ENCODE measurements at regions not wholly inside any gene's neighbourhood (a gene's known extent, or its start where the extent isn't known, plus 50 kb on each side); places are given as distances from the start of the nearest gene placed in this dataset.

DNA sequence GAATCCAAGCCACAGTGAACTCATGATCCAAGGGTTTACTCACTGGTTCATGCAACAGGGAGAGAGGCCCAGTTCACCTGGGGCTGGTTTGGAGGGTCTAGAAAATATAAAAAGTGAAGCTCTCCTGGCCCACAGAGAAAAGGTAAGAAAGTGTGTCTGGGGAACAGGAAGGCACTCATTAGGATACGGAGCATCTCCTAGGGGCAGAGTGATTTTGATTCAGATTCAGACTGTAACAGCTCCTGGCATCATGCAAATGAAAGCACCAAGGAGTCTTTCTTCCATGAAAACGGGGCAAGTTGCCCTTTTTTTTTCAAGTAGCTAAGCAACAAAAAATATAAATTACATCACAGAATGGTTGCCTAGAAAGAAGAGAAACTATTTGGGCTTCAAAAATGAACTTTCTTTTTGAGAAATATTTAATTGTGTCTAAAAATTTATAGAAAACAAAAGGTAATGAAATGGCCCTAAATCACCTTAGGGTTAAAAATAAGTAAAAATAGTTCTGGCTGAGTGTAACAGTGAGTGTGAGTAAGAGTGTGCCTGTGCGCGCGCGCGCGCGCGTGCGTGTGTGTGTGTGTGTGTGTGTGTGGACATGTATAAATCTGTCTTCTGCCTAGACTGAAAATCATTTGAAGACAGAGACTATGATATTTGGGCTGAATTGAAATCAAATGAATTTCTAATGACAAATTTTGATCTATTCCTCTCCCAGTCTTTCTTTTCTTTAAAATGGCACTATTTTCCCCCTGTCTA lies 177.8 kb upstream of the ZNF462 start:
- DNase-seq = no peak
- H3K27ac Mint-ChIP-seq = no peak overlapping the region
- peaks cover 6% of the 10 kb centered on the region for H3K9me3 Mint-ChIP-seq
- no peak overlapping the region for H3K4me3 Mint-ChIP-seq
- H3K27me3 Mint-ChIP-seq = peaks cover 2% of the 10 kb centered on the region
- ATAC-seq = no peak
- no peaks in the 10 kb centered on the region for H3K4me1 Mint-ChIP-seq
- H3K36me3 Mint-ChIP-seq (ENCODE audit: low read depth) = no peaks in the 10 kb centered on the region

DNA sequence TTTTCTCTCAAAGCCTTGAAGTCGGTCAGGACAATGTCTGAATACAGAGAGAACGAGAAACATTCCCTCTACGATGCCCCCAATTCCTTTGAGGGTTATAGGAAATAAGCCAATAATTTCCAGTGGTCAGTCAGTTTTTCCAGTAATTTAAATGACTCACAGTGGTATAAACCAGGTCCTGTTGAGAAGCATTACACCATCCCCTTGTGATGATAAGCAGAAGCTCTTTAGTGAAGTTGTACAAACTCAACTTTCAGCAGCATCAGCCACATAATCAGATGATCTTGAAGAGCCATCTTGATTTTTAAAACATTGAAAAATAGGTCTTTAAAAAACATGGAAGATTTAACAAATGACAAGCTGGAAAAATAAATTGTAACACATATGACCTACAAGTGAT lies 173.9 kb upstream of the ZNF462 start:
- DNase-seq = no peak
- no peak for ATAC-seq
- Mint-ChIP-seq H3K27me3 (peaks cover 2% of the 10 kb centered on the region), H3K9me3 (no peaks in the 10 kb centered on the region), H3K36me3 (ENCODE audit: low read depth) (no peaks in the 10 kb centered on the region), H3K4me1 (no peaks in the 10 kb centered on the region), H3K27ac (no peak overlapping the region), H3K4me3 (no peak overlapping the region)

DNA sequence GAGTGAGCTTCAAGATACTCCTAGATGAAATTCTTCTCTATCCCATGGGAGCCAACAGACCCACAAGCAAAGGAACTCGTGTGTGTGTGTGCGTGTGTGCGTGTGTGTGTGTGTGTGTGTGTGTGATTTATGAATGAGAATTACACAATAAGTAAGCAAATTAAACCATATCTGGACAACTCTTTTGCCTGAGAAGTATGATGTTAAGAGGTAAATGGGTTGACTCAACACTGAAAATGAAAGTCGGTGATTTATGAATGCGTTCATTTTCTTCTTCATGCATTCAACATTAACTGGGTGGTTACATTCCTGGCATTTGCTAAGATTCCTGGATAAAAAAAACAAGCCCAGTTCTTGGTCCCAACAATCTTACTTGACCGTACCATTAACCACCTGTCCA lies 171.3 kb upstream of the ZNF462 start:
- no peaks in the 10 kb centered on the region for H3K36me3 Mint-ChIP-seq (ENCODE audit: low read depth)
- no peaks in the 10 kb centered on the region for H3K4me1 Mint-ChIP-seq
- no peaks in the 10 kb centered on the region for H3K27me3 Mint-ChIP-seq
- no peak overlapping the region for H3K27ac Mint-ChIP-seq
- H3K9me3 Mint-ChIP-seq = no peaks in the 10 kb centered on the region
- no peak for DNase-seq
- no peak overlapping the region for H3K4me3 Mint-ChIP-seq
- no peak for ATAC-seq

DNA sequence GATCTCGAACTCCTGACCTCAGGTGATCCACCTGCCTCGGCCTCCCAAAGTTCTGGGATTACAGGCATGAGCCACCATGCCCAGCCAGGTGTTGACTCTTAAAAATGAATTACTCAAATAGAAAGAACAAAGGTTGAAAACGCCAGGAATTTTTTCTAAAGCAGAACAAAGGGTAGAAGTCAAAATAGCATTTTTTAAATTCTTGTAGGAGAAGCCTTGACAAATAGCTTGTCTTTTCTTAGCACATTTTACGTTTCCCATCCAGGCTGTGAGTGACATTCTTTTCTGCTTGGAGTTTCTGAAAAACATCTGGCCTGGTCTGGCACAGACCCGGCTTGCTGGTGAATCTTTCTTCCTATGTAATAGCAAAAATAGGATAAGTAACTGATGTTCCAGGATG lies 169.4 kb upstream of the ZNF462 start:
- Mint-ChIP-seq H3K4me1 (no peaks in the 10 kb centered on the region), H3K27ac (no peak overlapping the region), H3K9me3 (no peaks in the 10 kb centered on the region), H3K36me3 (ENCODE audit: low read depth) (no peaks in the 10 kb centered on the region), H3K27me3 (no peaks in the 10 kb centered on the region), H3K4me3 (no peak overlapping the region)
- no peak for DNase-seq
- ATAC-seq = no peak

DNA sequence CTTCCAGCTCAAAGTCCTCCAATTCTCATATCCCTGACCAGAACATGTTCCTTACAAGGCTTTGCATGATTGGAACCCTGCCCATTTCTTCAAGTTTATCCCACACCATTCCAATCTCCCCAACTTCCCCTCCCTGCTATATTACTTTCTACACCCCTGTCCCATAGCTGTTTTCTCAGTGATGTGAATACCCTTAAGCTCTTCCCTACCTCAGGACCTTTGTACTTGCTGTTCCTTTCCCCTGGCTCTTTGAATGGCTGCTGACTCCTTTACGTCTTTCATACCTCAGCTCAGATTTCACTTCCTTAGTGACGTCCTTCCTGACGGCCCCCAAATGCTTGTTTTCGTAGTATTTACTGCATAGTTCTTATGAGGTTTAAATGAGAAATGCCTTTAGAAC lies 166.2 kb upstream of the ZNF462 start:
- Mint-ChIP-seq H3K4me1 (no peaks in the 10 kb centered on the region), H3K36me3 (ENCODE audit: low read depth) (no peaks in the 10 kb centered on the region), H3K27me3 (no peaks in the 10 kb centered on the region), H3K27ac (no peak overlapping the region), H3K4me3 (no peak overlapping the region), H3K9me3 (no peaks in the 10 kb centered on the region)
- ATAC-seq (no peak), DNase-seq (no peak)

DNA sequence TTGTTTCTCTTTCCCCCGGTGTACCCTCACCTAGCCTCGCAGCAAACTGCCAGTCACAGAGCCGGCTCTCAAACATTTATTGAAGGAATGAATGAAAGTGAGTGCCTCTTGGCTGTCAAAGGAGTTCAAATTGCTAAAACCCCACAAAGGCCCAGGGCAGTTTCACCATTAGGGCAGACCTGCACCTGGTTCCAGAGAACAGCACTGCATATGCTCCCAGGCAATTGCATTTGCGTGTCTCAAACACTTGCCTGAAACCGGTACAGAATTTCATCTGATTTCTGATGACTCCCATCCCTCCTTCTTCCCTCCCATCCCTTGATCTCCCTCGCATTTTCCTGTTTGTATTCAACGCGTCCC lies 165.6 kb upstream of the ZNF462 start:
- no peaks in the 10 kb centered on the region for H3K36me3 Mint-ChIP-seq (ENCODE audit: low read depth)

DNA sequence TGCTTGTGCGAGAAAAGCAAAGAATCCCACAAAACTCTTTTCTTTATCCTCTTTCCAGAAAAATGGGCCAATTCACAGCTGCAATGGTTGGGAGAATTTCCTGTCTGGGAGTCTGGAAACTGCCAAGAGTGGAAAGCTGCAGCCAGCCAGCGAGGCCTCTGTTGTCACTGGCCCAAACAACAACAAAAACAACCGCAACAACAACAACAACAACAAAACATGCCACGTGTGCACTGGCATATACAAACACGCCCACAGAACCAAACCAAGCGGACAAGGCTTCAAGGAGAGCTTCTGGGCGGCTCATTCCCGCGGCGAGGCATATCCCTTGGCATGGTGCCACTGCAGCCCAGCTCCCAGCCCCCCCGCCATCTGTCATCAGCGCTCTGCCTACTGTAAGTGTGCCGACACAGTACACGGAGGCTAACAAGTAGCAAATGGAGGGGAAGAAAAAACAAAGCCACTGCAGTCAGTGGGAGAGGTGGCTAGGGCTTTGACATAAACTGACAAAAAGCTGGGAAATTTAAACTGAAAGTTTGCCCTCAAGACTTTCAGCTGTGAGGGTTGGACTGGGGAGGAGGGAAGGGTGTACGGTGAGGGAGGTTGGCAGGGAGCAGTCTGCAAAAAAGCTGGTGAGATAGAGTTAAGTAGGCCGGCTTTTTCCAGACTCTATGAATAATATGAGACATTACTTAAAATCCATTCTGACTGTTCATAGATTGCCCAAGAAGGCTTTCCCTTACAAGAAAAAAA lies 165.0 kb upstream of the ZNF462 start:
- Mint-ChIP-seq H3K4me1 (no peaks in the 10 kb centered on the region), H3K4me3 (no peak overlapping the region), H3K27me3 (no peaks in the 10 kb centered on the region), H3K36me3 (ENCODE audit: low read depth) (no peaks in the 10 kb centered on the region), H3K27ac (no peak overlapping the region), H3K9me3 (no peaks in the 10 kb centered on the region)
- ATAC-seq (no peak), DNase-seq (no peak)

More for the DNA sequence above, 165.6 kb upstream of the ZNF462 start:
- no peak for ATAC-seq
- Mint-ChIP-seq H3K4me3 (no peak overlapping the region), H3K4me1 (no peaks in the 10 kb centered on the region), H3K27ac (no peak overlapping the region), H3K27me3 (no peaks in the 10 kb centered on the region), H3K9me3 (no peaks in the 10 kb centered on the region)
- no peak for DNase-seq

DNA sequence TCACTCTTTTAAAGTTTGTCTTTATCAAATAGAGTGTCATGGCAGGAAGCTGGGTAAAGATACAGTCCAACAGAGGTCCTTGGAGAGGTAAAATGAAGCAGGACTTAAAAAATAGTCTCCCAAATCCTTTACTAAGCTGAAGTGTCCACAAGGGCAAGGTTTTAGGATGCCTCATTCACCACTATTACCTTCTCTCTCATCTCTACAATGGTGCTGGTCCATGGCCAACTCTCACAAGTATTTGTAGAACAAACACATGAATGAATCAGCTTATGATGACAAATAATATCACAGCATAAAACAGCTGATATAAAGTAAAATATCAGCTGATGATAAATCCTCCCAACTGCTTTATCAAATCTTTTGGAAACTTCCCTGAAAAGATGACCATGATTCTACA lies 162.3 kb upstream of the ZNF462 start:
- Mint-ChIP-seq H3K27ac (no peak overlapping the region), H3K4me1 (no peaks in the 10 kb centered on the region), H3K27me3 (no peaks in the 10 kb centered on the region), H3K9me3 (peaks cover 5% of the 10 kb centered on the region), H3K4me3 (no peak overlapping the region), H3K36me3 (ENCODE audit: low read depth) (no peaks in the 10 kb centered on the region)
- no peak for DNase-seq
- no peak for ATAC-seq

DNA sequence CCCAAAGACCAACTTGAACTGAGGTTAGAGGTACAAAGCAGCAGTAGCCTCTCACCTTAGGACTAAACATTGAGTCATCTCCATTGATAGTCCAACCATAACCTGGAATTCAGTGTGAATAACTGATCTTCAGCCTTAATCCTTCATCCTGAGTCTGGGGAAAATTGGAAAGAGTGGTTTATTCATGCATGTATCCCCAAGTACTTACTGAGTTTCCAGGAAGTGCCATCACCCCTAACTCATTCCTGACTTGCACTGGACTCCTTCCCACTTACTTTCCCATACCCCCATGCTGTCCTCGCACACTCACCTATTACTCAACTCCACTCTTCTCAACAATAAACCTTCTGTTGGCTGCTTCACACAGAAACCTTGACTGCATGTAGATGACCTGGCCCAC lies 161.4 kb upstream of the ZNF462 start:
- Mint-ChIP-seq H3K4me3 (no peak overlapping the region), H3K27me3 (no peaks in the 10 kb centered on the region), H3K4me1 (no peaks in the 10 kb centered on the region), H3K27ac (no peak overlapping the region), H3K36me3 (ENCODE audit: low read depth) (no peaks in the 10 kb centered on the region), H3K9me3 (peaks cover 5% of the 10 kb centered on the region)
- ATAC-seq (no peak), DNase-seq (no peak)

DNA sequence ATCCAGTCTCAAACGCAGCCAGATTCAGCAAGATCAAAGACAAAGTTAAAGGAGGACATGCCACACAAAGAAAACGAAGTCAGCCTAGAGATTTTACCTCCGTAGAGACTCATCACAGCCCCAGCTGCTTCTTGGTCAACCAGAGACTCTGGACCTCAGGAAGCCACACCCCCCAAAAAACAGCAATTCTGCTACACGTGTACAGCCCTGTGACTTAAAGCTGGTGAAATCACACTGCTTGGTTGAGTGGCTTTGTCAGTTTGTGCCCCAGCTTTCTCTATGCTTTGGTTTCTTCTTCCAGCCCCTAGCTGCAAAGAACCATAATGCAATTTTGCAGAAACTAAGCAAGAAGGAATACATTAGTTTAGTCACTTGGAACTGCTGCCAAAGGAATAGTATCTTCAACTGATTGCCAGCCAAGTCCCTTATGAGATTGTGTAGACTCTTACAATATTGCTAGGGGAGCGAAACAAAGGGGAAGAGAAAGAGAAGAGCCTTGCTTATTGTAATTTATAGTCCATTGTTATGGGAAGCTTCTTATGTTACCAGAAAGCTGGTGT lies 158.8 kb upstream of the ZNF462 start:
- DNase-seq (no peak), ATAC-seq (no peak)
- no peak overlapping the region for H3K4me3 Mint-ChIP-seq
- H3K27me3 Mint-ChIP-seq = no peaks in the 10 kb centered on the region
- no peak overlapping the region for H3K27ac Mint-ChIP-seq
- no peaks in the 10 kb centered on the region for H3K36me3 Mint-ChIP-seq (ENCODE audit: low read depth)
- H3K9me3 Mint-ChIP-seq = peaks cover 8% of the 10 kb centered on the region
- H3K4me1 Mint-ChIP-seq = no peaks in the 10 kb centered on the region

DNA sequence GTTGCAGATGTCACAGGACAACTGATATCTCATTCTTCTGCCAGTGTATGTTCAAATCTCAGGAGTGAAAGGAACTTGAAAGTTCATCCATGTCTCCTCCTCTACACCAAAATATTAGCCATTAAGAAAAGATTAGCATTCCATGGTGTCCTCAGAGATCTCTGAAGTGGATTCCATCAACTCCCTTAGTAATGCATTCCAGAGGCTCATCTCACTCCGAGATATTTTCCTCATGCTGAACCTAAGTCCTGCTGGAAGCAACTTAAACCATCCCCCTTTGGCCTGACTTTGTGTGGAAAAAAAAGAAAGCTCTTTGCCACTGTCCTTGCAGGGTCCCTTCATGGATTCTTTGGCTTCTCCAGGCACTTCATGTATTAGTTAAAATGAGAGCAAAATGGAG lies 155.7 kb upstream of the ZNF462 start:
- Mint-ChIP-seq H3K27ac (no peak overlapping the region), H3K36me3 (ENCODE audit: low read depth) (no peaks in the 10 kb centered on the region), H3K27me3 (no peaks in the 10 kb centered on the region), H3K4me3 (no peak overlapping the region), H3K4me1 (no peaks in the 10 kb centered on the region), H3K9me3 (peaks cover 8% of the 10 kb centered on the region)
- ATAC-seq (no peak), DNase-seq (no peak)

DNA sequence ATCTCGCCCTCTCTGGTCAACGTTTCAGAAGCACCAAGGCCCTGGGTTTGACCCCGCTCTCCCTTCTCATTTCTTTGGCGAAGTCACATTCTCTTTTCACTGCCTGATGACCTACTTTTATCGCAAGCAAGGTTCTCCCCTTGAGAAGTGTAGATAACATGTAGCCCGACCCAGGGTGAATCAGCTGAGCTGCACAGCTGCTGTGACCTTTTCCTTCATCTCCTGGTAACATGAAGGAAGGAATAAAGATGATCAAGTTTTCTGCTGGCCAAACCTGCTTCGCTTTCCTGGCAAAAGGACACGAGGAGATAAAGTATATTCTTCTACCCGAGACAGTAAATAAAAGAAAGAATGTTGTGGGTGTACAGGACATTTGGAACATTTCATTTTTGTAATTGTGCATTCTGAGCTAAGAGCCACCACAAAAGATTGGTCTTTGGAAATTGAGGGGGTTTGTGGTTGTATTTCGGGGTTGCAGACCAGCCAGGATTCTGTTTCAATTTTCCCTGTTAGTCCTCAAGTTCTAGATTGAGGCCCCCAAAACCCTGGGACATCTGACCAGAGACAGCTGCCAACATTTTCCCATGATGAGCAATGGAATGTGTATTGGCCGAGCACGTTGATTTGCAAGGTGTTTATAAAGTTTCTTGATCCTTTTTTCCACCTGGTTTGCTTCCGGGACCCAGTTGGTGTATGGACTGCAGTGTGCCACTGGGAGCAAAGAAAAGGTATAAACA lies 155.1 kb upstream of the ZNF462 start:
- Mint-ChIP-seq H3K27ac (no peak overlapping the region), H3K4me3 (no peak overlapping the region), H3K36me3 (ENCODE audit: low read depth) (no peaks in the 10 kb centered on the region), H3K9me3 (peaks cover 8% of the 10 kb centered on the region), H3K27me3 (no peaks in the 10 kb centered on the region), H3K4me1 (no peaks in the 10 kb centered on the region)
- no peak for ATAC-seq
- DNase-seq = no peak

DNA sequence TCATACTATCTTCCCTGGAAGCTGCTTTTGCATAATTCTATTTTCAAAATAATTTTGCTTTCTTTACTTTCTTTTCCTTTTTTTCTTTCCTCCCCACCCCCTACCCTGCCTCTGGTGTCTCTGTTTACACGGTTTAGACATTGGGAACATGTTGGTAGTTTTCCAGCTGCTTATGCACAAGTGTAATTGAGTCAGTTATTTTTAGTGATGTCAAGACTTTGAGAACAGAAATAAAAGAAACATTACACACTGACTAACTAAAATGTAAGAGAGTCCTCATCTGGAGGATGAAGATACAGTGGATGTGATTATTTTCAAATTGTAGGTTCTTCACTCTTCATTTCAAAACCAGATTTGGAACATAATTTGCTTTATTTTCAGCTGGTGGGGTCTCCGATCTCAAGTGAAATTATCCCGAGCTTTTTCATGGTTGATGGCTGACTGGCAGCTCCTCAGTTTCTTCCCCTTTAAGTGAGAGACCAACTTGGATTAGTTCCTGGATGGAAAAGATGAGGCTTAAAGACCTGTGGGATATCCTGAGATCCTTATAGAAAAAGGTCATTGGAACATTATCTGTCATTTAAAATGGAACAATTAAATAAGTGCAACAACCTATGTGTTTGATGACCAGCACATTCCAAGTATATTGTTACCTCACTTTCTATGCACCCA lies 154.4 kb upstream of the ZNF462 start:
- H3K27ac Mint-ChIP-seq = no peak overlapping the region
- H3K9me3 Mint-ChIP-seq = peaks cover 8% of the 10 kb centered on the region
- H3K4me1 Mint-ChIP-seq = no peaks in the 10 kb centered on the region
- H3K27me3 Mint-ChIP-seq = no peaks in the 10 kb centered on the region
- ATAC-seq = no peak
- no peaks in the 10 kb centered on the region for H3K36me3 Mint-ChIP-seq (ENCODE audit: low read depth)
- no peak overlapping the region for H3K4me3 Mint-ChIP-seq
- DNase-seq = no peak

DNA sequence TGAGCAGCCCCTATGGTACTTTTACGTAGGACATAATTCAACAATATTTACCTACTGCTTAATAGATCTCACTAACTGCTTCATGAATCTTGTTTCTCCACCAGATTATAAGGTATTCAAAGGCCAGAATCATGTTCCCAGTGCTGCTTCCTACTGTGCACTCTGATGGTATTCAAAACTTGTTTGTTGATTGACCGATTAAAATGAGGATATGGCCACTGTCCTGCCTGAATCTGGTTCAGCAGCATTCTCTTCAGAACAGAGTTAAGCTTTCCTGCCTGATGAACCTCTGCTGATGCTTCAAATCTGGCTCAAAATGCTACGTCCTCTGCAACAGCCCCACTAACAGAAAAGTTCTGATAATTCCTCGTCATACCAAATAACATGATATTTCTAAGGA lies 150.7 kb upstream of the ZNF462 start:
- Mint-ChIP-seq H3K27me3 (no peaks in the 10 kb centered on the region), H3K4me3 (no peak overlapping the region), H3K9me3 (no peaks in the 10 kb centered on the region), H3K27ac (no peak overlapping the region), H3K36me3 (ENCODE audit: low read depth) (no peaks in the 10 kb centered on the region), H3K4me1 (no peaks in the 10 kb centered on the region)
- DNase-seq (no peak), ATAC-seq (no peak)

Measured in activated naive CD8-positive, alpha-beta T cell treated with anti-CD3 and anti-CD28 coated beads, Interleukin-2, amount 50 U/mL, for 24 hours (primary cell).